Prostate gland (tissue), 2 donors: ENCODE measurements at regions not wholly inside any gene's neighbourhood (a gene's known extent, or its start where the extent isn't known, plus 50 kb on each side); places are given as distances from the start of the nearest gene placed in this dataset.

Experiments
- DNase-seq: peaks from one replicate; pipeline ENCODE4 v3.0.0-alpha.2; 2019; ENCODE audit warnings: low spot score
- H3K27ac ChIP-seq, 2 donors: fragments of 200-600 bp; sonication (generic); 2 replicates each; pipeline ENCODE4 v1.5.1; 2017 to 2019
- H3K27me3 ChIP-seq: fragments of 200-600 bp; sonication (generic); replicated peaks from 2 replicates; pipeline ENCODE4 v1.5.1; 2019; ENCODE audit not compliant: insufficient read depth
- H3K36me3 ChIP-seq, 2 donors: fragments of 200-600 bp; sonication (generic); 1 replicate in 1 of 2; 2 replicates in 1 of 2; pipeline versions ENCODE4 v1.5.1 to v1.8.1; 2017 to 2019
- H3K4me1 ChIP-seq: fragments of 200-600 bp; sonication (generic); replicated peaks from 2 replicates; pipeline ENCODE4 v1.5.1; 2019
- H3K4me3 ChIP-seq, 2 donors: fragments of 200-600 bp; sonication (generic); 2 replicates each; pipeline ENCODE4 v1.5.1; 2017 to 2019
- H3K9me3 ChIP-seq: fragments of 200-600 bp; sonication (generic); 2 replicates; pipeline ENCODE4 v1.5.1; 2017
- POLR2A ChIP-seq: fragments of 450-650 bp; IDR thresholded peaks from one replicate; pipeline ENCODE4 v1.6.1; 2016; ENCODE audit warnings: antibody characterized with exemption, mild to moderate bottlenecking
- POLR2AphosphoS5 ChIP-seq: sonication (generic); formaldehyde crosslinking; IDR thresholded peaks from one replicate; pipeline ENCODE4 v1.6.1; 2017; ENCODE audit warnings: antibody characterized with exemption
- WGBS: methylation state at CpG from one replicate; pipeline ENCODE4 v1.1.5; 2018; 5-methylcytosine and 5-hydroxymethylcytosine counted together
- intact Hi-C: fragments of 100-400 bp; cut with DNase I; formaldehyde crosslinking; loops from one replicate; pipeline ENCODE4 v1.14.2; 2022
- TF ChIP-seq, protein P1 (sequence below), 4 experiments: fragments of 200-600 bp in 2 of 4; fragments of 450-650 bp in 2 of 4; sonication (generic) in 2 of 4; IDR thresholded peaks; 1 replicate in 3 of 4; 2 replicates in 1 of 4; pipeline ENCODE4 v1.5.1; 2016 to 2019; ENCODE audit warnings: antibody characterized with exemption in 4 of 4, mild to moderate bottlenecking in 2 of 4, moderate library complexity in 2 of 4

DNA sequence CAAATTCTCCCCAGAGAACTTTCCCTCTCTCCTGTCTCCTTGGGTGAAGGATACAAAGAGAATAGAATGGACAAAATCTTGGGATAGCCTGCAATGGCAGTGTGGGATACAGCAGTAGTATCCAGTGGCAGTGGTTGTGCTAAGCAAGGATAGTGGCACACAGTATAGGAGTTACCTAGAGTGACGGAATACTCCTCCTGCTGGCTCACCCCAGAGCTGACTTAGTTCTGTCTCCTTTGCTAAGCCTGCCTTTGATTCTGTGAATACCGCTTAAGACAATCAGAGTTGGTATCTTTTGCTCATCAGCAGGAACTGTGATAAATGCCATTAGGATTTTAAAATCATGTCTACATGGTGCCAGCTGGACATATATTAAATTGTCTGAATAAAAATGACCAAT, 404.3 kb downstream of the JRKL start:
- no peaks in the 10 kb centered on the region for H3K4me1 ChIP-seq
- no peaks in the 10 kb centered on the region for H3K36me3 ChIP-seq
- intact Hi-C loops = no loop called here
- no peak overlapping the region for H3K4me3 ChIP-seq
- DNase-seq = no peak
- H3K27ac ChIP-seq = no peak overlapping the region
- H3K9me3 ChIP-seq = no peaks in the 10 kb centered on the region
- no peaks in the 10 kb centered on the region for H3K27me3 ChIP-seq
- WGBS = 83% methylated on average over 2 of the region's 2 CpGs
- TF ChIP-seq POLR2A (no peak), POLR2AphosphoS5 (no peak)
- TF ChIP-seq, protein P1, sequence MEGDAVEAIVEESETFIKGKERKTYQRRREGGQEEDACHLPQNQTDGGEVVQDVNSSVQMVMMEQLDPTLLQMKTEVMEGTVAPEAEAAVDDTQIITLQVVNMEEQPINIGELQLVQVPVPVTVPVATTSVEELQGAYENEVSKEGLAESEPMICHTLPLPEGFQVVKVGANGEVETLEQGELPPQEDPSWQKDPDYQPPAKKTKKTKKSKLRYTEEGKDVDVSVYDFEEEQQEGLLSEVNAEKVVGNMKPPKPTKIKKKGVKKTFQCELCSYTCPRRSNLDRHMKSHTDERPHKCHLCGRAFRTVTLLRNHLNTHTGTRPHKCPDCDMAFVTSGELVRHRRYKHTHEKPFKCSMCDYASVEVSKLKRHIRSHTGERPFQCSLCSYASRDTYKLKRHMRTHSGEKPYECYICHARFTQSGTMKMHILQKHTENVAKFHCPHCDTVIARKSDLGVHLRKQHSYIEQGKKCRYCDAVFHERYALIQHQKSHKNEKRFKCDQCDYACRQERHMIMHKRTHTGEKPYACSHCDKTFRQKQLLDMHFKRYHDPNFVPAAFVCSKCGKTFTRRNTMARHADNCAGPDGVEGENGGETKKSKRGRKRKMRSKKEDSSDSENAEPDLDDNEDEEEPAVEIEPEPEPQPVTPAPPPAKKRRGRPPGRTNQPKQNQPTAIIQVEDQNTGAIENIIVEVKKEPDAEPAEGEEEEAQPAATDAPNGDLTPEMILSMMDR (IDR thresholded peaks at IDR 0.05) = no peak

DNA sequence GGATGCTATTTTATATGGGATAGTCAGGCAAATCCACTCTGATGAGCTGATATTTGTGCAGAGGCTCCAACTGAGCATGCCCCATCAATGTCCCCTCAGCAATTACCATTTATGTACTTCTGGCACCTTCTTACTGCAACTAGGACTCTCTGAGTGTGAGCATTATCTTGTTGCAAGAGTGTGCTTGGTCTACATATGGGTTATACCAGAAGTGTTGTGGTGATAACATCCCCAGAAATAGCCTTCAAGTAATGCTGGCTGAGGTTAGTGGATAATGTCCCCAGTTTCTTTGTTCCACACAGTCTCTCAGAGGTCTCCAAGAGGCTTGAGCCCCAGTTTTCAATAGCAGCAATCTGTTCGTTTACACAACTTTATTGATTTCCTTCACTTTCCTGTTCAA, 408.6 kb downstream of the JRKL start:
- no peaks in the 10 kb centered on the region for H3K27me3 ChIP-seq
- H3K4me3 ChIP-seq = no peak overlapping the region
- H3K36me3 ChIP-seq = no peaks in the 10 kb centered on the region
- H3K9me3 ChIP-seq = no peaks in the 10 kb centered on the region
- intact Hi-C loops = no loop called here
- no peak overlapping the region for H3K27ac ChIP-seq
- 83% methylated on average over 1 of the region's 1 CpG for WGBS
- TF ChIP-seq, protein P1 (IDR thresholded peaks at IDR 0.05) = no peak
- TF ChIP-seq POLR2AphosphoS5 = no peak
- no peaks in the 10 kb centered on the region for H3K4me1 ChIP-seq
- no peak for DNase-seq

DNA sequence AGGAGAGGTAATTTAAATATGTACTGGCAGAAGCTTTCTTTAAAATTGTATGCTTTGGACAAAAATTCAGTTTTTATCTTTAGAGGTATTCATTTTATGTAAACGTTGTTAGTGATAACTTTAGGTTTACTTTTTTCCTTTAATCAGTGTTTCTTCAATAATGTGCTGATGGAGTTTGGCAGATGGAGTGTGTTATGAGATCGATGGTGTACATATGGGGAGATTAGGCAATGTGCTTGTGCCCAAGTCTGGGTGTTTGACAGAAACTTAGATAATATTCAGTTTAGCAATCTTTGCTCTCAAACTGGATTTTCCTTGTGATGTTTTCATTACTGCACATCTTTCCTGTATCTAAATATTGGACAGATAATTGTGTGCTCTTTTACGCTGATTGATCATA, 425.4 kb downstream of the JRKL start:
- no peak for TF ChIP-seq POLR2AphosphoS5
- H3K9me3 ChIP-seq = no peaks in the 10 kb centered on the region
- intact Hi-C loops = no loop called here
- no peaks in the 10 kb centered on the region for H3K27me3 ChIP-seq
- H3K4me1 ChIP-seq = no peaks in the 10 kb centered on the region
- 23% methylated on average over 3 of the region's 3 CpGs for WGBS
- no peaks in the 10 kb centered on the region for H3K36me3 ChIP-seq
- DNase-seq = no peak
- H3K27ac ChIP-seq = no peak overlapping the region
- no peak overlapping the region for H3K4me3 ChIP-seq

DNA sequence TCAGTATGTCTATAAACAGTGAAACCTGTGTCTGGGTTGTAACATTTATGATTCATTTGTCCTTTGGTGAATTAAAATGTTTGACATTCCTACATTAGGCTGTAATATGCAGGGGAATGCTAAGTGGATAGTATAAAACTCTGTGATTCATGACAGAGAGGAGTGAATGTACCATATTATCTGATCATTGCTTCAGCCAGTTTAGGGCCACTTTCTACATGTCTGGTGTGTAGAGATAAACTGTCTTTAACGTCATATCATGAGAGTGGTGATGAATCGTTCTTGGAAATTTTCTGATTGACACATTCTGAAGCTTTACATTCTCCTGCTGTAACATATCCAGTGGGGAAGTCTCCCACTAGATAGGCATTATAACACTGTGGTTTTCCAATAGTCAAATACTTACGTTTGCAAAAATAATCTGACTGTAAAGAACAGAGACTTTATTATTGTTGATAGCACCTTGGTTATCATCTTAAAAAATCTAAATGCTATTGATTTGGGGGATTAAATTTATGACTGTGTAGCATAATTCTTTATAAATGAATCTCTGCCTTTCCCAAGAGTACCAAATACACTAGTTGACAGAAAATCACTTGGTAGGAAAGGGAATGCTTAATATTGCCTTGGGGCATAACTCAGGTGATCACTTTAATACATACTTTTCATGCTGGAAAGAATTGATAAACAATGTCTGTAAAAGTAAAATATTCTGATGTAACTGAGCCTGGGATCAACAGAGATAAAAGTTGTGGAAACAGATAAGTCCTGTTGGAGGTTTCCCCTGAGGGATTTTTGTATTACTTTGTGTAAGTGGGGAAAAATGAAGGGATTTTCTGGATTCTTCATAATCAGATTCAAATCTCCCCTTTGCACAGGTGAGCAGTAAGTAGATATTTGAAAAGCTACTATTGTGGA, 427.9 kb downstream of the JRKL start:
- DNase-seq = no peak
- intact Hi-C loops = no loop called here
- H3K36me3 ChIP-seq = no peaks in the 10 kb centered on the region
- no peaks in the 10 kb centered on the region for H3K4me1 ChIP-seq
- TF ChIP-seq POLR2AphosphoS5 (no peak), POLR2A (no peak)
- TF ChIP-seq, protein P1 (IDR thresholded peaks at IDR 0.05) = no peak
- no peak overlapping the region for H3K27ac ChIP-seq
- no peak overlapping the region for H3K4me3 ChIP-seq
- WGBS = 27% methylated on average over 3 of the region's 3 CpGs
- no peaks in the 10 kb centered on the region for H3K27me3 ChIP-seq
- no peaks in the 10 kb centered on the region for H3K9me3 ChIP-seq

DNA sequence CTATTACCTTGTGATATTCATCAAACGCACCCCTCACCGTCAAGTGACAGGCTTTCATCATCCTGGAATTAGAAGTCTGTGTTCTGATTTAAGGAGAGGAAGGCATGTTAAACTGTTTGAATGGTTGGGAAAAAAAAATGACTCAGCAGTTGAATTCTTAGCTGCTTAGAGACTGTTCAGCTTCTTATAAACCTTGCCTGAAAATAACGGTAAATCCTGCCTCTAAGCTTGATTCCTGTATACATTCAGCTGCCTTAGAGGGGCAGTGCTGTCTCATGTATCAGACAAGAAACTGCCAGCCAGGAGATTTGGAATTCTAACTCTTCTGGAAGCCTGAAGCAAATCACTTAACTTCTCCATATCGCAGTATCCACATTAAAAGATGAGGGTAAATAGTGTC, 437.4 kb downstream of the JRKL start:
- no peaks in the 10 kb centered on the region for H3K27me3 ChIP-seq
- no peaks in the 10 kb centered on the region for H3K4me1 ChIP-seq
- WGBS = 53% methylated on average over 4 of the region's 4 CpGs
- TF ChIP-seq POLR2AphosphoS5 (no peak), POLR2A (no peak)
- TF ChIP-seq, protein P1 (IDR thresholded peaks at IDR 0.05) = no peak
- intact Hi-C loops = no loop called here
- H3K36me3 ChIP-seq = no peaks in the 10 kb centered on the region
- no peaks in the 10 kb centered on the region for H3K9me3 ChIP-seq
- DNase-seq = no peak
- no peak overlapping the region for H3K4me3 ChIP-seq
- H3K27ac ChIP-seq = no peak overlapping the region
